DMS153 treated with DMSO at 0.1 percent for 48 hours (cell line): ENCODE measurements at regions not wholly inside any gene's neighbourhood (a gene's known extent, or its start where the extent isn't known, plus 50 kb on each side); places are given as distances from the start of the nearest gene placed in this dataset.

ENCODE experiments used
- DNase-seq: peaks from one replicate; lab custom pipeline; 2025; ENCODE audit not compliant: unreplicated experiment; lab: John Stamatoyannopoulos, UW

DNA sequence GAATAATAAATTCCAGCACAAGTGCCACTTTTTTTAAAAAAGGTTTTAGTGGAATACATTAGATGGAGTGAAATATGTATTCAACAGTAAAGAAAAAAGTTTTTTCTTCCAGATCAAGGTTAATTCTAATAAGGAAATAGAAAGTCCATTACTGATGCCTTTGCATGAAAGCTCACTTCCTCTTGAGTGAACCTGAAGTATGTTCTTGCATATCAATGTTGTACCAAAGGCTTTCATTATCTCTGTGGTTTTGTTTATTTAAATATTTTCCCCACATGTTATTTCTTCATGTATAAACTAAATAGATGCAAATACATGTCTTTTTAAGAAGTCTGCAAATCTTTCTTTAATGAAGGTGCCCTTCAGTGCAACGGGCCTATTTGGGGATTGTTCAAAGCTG is 307.9 kb downstream of the C4orf33 start:
- no peak for DNase-seq

DNA sequence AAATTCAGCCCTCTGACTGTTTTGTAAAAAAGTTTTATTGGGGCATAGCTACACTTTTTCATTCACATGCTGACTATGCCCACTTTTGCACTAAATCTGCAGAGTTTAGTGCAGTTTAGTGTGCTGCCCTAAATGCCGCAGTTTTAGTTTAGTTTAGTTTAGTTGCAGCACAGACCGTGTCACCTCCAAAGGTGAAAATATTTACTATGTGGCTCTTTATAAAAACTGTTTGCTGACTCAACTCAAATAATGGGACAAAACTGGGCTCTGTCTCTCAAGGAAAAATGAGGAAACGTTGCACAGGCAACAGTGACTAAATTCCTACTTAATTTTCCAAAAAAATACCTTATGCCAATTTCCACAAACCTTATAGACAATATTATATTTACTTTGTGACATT is 314.2 kb downstream of the C4orf33 start:
- DNase-seq, result no peak

GRCh38 chr4:129415004-129415403 is 319.1 kb downstream of the C4orf33 start:
- DNase-seq, result no peak

- no peak for DNase-seq
Measured at GRCh38 chr4:129420637-129421036, 324.7 kb downstream of the C4orf33 start.

GRCh38 chr4:129422277-129422676 is 326.3 kb downstream of the C4orf33 start:
- no peak for DNase-seq

DNA sequence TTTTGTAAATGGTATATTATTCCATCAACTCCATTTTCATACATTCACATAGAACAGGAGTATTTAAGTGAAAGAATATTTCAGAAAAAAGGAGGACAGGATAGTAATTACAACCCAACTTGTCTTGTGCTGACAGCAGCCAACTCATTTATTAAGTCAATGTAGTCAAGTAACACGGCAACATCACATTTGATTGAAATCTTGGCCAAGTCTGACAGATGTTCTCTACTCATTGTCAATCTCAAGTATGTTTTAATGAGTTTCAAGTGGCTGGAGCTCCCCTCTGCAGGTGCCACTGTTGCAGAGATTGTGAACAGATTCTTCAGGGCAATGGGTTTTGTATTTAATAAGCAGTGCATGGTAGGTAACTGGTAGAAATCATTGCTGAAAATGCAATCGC is 332.5 kb downstream of the C4orf33 start:
- DNase-seq, result no peak

- DNase-seq, result no peak
Measured at GRCh38 chr4:129429581-129430320, 333.8 kb downstream of the C4orf33 start.

DNA sequence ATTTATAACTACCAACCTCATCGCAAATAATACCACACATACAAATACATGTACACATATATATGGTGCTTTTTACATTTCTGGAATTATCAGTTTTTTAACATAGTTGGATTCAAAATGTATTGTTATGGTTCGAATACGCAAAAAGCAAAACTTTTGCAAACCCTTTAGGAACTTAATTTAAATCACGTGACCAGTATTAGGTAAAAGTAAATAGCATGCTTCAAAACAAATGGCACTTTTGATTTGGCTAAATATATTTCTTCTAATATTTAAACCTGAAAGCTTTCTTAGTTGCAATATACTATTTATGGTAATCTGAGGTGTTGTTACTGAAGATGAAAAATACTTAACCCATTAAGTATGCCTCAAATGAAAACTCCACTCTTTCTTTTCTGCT is 341.4 kb downstream of the C4orf33 start:
- no peak for DNase-seq

GRCh38 chr4:129438456-129438981 is 342.6 kb downstream of the C4orf33 start:
- DNase-seq, result no peak

- DNase-seq, result no peak
Measured at GRCh38 chr4:129446074-129446473, 350.1 kb downstream of the C4orf33 start.

GRCh38 chr4:129453524-129454200 is 357.7 kb downstream of the C4orf33 start:
- DNase-seq, result no peak

GRCh38 chr4:129455482-129455881 is 359.5 kb downstream of the C4orf33 start:
- peak; percentile 49 for DNase-seq

GRCh38 chr4:129468624-129469023 is 372.7 kb downstream of the C4orf33 start:
- DNase-seq, result no peak

- no peak for DNase-seq
Measured at GRCh38 chr4:129474698-129475097, 378.7 kb downstream of the C4orf33 start.

GRCh38 chr4:129481107-129481506 is 385.2 kb downstream of the C4orf33 start:
- DNase-seq, result no peak

DNA sequence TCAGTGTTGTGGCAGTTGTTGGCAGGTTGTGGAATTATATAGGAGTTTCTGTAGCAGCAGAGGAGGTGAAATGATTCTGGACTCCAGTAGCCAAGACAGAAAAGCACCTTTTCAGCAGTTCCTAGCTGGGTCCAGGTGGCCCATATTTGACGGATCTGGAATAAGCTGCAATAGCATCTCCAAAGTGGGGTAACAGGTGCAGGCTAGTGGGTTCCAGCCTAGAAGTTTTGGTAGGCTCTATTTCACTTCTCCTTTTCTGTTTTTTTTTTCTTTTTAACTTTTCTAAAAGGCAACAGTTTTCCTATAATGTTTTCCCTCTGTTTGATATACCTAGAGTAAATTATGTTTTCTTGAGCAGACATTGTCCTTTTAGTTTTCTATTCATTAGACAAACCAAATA is 392.5 kb downstream of the C4orf33 start:
- no peak for DNase-seq

- DNase-seq, result no peak
Measured at GRCh38 chr4:129490516-129490915, 394.6 kb downstream of the C4orf33 start.

- no peak for DNase-seq
Measured at GRCh38 chr4:129498626-129499025, 402.7 kb downstream of the C4orf33 start.

DNA sequence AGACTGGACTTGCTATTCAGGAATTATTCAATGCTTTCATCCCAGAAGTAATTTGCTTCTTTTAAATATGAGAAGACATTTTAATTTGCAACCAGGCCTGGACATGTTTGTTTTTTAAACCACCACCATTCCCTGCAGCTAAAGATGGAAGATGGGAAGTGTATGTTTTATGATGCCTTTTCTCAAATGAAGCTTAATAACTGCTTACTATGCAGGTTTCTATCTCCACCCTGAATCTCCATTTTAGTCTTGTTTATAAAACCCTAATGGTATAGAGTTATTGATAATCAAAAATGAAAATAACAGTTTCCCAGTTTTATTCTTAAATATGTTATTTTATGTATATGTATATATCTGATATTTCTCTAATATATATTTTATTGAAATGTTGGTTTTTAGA is 418.9 kb downstream of the C4orf33 start:
- DNase-seq, result no peak

- DNase-seq, result no peak
Measured at GRCh38 chr4:129515356-129515755, 419.4 kb downstream of the C4orf33 start.

DNA sequence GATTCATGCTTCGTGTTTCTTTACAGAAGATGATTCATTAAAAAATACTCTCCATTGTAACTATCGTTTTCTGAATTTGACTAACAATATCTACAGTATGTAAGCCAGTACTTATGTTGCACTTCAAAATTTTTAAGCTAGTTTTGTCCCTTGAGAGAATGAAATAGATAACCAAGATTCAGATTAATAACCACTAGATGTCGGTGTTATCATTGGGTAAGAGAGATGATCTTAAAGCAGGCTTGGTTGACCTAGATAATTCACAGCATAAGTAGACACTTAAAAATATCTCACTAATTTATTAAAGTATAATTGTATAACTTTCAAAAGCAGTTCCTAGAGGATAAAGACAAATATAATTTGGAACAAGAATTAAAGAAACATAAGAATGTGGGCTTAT is 430.9 kb downstream of the C4orf33 start:
- no peak for DNase-seq

DNA sequence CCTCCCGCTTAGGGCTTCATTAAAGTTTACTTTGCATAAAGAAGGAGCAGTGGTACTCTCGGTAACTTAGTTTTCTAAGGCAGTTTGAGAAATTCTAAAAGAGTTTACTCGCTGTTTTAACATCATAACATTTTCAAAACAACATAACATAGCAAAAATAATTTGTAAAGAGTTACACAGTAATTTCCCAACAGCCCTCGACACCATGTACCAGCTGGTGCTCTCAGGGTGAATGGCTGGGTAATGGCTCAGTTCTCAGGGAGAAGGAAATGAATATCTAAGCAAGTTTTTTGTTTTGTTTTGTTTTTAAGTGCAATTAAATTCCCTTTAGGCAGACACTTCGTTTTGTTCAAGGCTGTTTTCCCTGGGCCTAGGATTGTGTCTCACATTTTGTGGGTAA is 435.3 kb downstream of the C4orf33 start:
- no peak for DNase-seq
